ENCODE measurements at regions not wholly inside any gene's neighbourhood (a gene's known extent, or its start where the extent isn't known, plus 50 kb on each side); places are given as distances from the start of the nearest gene placed in this dataset.

DNA sequence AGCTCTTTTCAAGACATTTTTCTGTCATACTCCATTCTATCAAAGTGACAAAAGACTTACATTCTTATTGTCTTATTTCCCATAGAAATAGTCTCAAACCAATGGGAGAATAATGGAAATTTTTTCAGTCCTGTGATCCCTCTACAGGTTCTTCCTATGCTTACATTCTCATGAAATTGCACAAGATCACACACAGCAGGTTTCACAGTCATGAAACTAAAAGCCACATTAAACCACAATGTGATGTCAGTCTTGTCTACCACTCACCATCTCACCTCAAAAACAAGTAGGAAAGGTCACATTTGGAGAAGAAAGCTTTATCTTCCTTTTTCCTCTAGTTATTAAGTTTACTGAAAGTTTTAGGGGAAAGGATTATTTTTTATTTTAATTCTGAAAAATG is 161.0 kb upstream of the RORA start:
- intact Hi-C loops (cut with micrococcal nuclease) = no loop called here
- no peak overlapping the region for H3K27ac Mint-ChIP-seq
- TF ChIP-seq, protein P1, sequence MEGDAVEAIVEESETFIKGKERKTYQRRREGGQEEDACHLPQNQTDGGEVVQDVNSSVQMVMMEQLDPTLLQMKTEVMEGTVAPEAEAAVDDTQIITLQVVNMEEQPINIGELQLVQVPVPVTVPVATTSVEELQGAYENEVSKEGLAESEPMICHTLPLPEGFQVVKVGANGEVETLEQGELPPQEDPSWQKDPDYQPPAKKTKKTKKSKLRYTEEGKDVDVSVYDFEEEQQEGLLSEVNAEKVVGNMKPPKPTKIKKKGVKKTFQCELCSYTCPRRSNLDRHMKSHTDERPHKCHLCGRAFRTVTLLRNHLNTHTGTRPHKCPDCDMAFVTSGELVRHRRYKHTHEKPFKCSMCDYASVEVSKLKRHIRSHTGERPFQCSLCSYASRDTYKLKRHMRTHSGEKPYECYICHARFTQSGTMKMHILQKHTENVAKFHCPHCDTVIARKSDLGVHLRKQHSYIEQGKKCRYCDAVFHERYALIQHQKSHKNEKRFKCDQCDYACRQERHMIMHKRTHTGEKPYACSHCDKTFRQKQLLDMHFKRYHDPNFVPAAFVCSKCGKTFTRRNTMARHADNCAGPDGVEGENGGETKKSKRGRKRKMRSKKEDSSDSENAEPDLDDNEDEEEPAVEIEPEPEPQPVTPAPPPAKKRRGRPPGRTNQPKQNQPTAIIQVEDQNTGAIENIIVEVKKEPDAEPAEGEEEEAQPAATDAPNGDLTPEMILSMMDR (IDR thresholded peaks at IDR 0.05) = no peak
- H3K4me1 Mint-ChIP-seq = no peaks in the 10 kb centered on the region
- no peak overlapping the region for H3K4me3 Mint-ChIP-seq
- no peaks in the 10 kb centered on the region for H3K36me3 Mint-ChIP-seq (ENCODE audit: low read depth)
- no peaks in the 10 kb centered on the region for H3K9me3 Mint-ChIP-seq
- CTCF ChIA-PET = no interaction called here
- POLR2A ChIA-PET = no interaction called here
- ATAC-seq (ENCODE audit: low read depth) (no peak), DNase-seq (no peak)
- no peaks in the 10 kb centered on the region for H3K27me3 Mint-ChIP-seq

GRCh38 chr15:61389334-61390028 is 160.4 kb upstream of the RORA start:
- DNase-seq = no peak
- no peak overlapping the region for H3K27ac Mint-ChIP-seq
- intact Hi-C loops (cut with micrococcal nuclease) = no loop called here
- TF ChIP-seq, protein P1 (IDR thresholded peaks at IDR 0.05) = no peak
- ATAC-seq (ENCODE audit: low read depth) = no peak
- no peak overlapping the region for H3K4me3 Mint-ChIP-seq
- no peaks in the 10 kb centered on the region for H3K27me3 Mint-ChIP-seq
- ChIA-PET POLR2A (no interaction called here), CTCF (interaction anchor here (0.7 kb wide), 1 partner anchor 290 kb away, joined by 3 read pairs; no protein-coding TSS in a partner anchor)
- no peaks in the 10 kb centered on the region for H3K36me3 Mint-ChIP-seq (ENCODE audit: low read depth)
- H3K9me3 Mint-ChIP-seq = no peaks in the 10 kb centered on the region
- no peaks in the 10 kb centered on the region for H3K4me1 Mint-ChIP-seq

- ChIA-PET CTCF (no interaction called here), POLR2A (no interaction called here)
- DNase-seq = no peak
- ATAC-seq (ENCODE audit: low read depth) = no peak
- Mint-ChIP-seq H3K4me1 (no peaks in the 10 kb centered on the region), H3K27me3 (no peaks in the 10 kb centered on the region), H3K4me3 (no peak overlapping the region), H3K27ac (no peak overlapping the region), H3K9me3 (no peaks in the 10 kb centered on the region), H3K36me3 (ENCODE audit: low read depth) (no peaks in the 10 kb centered on the region)
- TF ChIP-seq, protein P1 (IDR thresholded peaks at IDR 0.05) = no peak
- intact Hi-C loops (cut with micrococcal nuclease) = no loop called here
These were observed 158.6 kb upstream of the RORA start for GRCh38 chr15:61387675-61388074.

DNA sequence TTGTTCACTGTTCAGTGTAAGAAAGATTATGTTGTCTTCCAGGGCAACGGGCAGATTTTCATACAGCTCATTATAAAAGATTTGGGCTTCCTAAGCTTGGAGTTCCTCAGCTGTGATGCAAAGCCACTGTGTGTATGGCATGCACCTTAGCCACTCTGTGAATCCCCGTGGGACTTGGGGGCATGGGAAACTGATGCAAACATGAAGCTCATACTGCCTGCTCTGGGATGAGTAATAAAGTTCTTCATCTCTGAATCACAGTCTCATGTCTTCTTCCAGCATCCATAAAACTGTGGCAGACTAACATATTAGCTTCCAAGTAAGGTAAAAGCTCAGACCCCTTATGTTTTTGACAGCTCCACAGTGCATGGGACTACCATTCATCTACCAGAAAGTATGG is 154.3 kb upstream of the RORA start:
- ChIA-PET CTCF (no interaction called here), POLR2A (no interaction called here)
- no peaks in the 10 kb centered on the region for H3K36me3 Mint-ChIP-seq (ENCODE audit: low read depth)
- H3K27ac Mint-ChIP-seq = no peak overlapping the region
- no peaks in the 10 kb centered on the region for H3K27me3 Mint-ChIP-seq
- intact Hi-C loops (cut with micrococcal nuclease) = no loop called here
- no peaks in the 10 kb centered on the region for H3K9me3 Mint-ChIP-seq
- no peak overlapping the region for H3K4me3 Mint-ChIP-seq
- H3K4me1 Mint-ChIP-seq = no peaks in the 10 kb centered on the region
- DNase-seq (no peak), ATAC-seq (ENCODE audit: low read depth) (no peak)
- TF ChIP-seq, protein P1 (IDR thresholded peaks at IDR 0.05) = no peak

DNA sequence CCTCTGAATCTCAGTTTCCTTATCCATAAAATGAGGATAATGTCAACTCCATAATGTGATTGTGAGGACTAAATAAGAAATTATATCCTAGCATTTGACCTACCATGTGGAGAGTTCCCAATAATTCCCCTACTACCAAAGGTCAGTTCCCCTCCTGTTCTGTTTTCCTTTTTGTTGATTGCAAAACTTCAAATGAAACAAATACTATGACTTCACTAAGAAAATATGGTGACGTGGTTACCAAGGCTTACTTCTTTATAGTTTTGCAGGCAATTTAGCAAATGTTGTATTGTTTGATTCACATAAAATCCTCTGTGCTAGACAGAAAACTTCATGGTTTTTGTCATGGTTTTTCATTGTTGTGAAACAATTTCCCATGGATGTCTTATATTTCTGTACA is 153.8 kb upstream of the RORA start:
- CTCF ChIA-PET = no interaction called here
- TF ChIP-seq, protein P1 (IDR thresholded peaks at IDR 0.05) = no peak
- Mint-ChIP-seq H3K9me3 (no peaks in the 10 kb centered on the region), H3K4me1 (no peaks in the 10 kb centered on the region), H3K27me3 (no peaks in the 10 kb centered on the region), H3K27ac (no peak overlapping the region), H3K4me3 (no peak overlapping the region), H3K36me3 (ENCODE audit: low read depth) (no peaks in the 10 kb centered on the region)
- ATAC-seq (ENCODE audit: low read depth) (no peak), DNase-seq (no peak)
- intact Hi-C loops (cut with micrococcal nuclease) = no loop called here
- POLR2A ChIA-PET = no interaction called here

Data from activated B cell treated with CpG ODN at 0.5 μM for 24 hours (primary cell).